Cardiac muscle cell (in vitro differentiated cells and primary cell): ENCODE measurements at regions not wholly inside any gene's neighbourhood (a gene's known extent, or its start where the extent isn't known, plus 50 kb on each side); places are given as distances from the start of the nearest gene placed in this dataset.

Experiments
- DNase-seq, 2 donors: peaks; one replicate each; pipeline versions ENCODE4 v3.0.0 to v3.0.0-alpha.2; 2010 to 2017; ENCODE audit warnings: low read depth in 1 of 2, low spot score in 1 of 2
- H3K27ac ChIP-seq: fragments of 200-600 bp; sonication (generic); 2 replicates; pipeline ENCODE4 v1.5.1; 2016
- H3K27me3 ChIP-seq: fragments of 200-600 bp; sonication (generic); 2 replicates; pipeline ENCODE4 v1.6.0; 2016; ENCODE audit warnings: control low read depth
- H3K36me3 ChIP-seq: fragments of 200-600 bp; sonication (generic); 2 replicates; pipeline ENCODE4 v1.5.1; 2016; ENCODE audit warnings: control low read depth
- H3K4me1 ChIP-seq: fragments of 200-600 bp; sonication (generic); 2 replicates; pipeline ENCODE4 v1.8.1; 2017; ENCODE audit warnings: low read depth, mild to moderate bottlenecking, mixed run types
- H3K4me3 ChIP-seq: fragments of 200-600 bp; sonication (generic); 2 replicates; pipeline ENCODE4 v1.5.1; 2016; ENCODE audit warnings: mild to moderate bottlenecking
- H3K9me3 ChIP-seq: fragments of 200-600 bp; sonication (generic); 2 replicates; pipeline ENCODE4 v1.5.1; 2017; ENCODE audit warnings: low read depth, mild to moderate bottlenecking, control low read depth
- CTCF ChIP-seq: IDR thresholded peaks from 2 replicates; pipeline ENCODE4 v1.5.1; 2012; ENCODE audit warnings: low read depth, mild to moderate bottlenecking, low read length

- no peaks in the 10 kb centered on the region for H3K4me1 ChIP-seq
- no peak overlapping the region for H3K27ac ChIP-seq
- no peaks in the 10 kb centered on the region for H3K9me3 ChIP-seq
- TF ChIP-seq CTCF, result no peak
- no peak overlapping the region for H3K4me3 ChIP-seq
- no peaks in the 10 kb centered on the region for H3K36me3 ChIP-seq
- no peaks in the 10 kb centered on the region for H3K27me3 ChIP-seq
- DNase-seq, result no peak
Observed at GRCh38 chr1:199959033-199959774, 68.3 kb upstream of the NR5A2 start.

GRCh38 chr1:199959775-199960110, 67.8 kb upstream of the NR5A2 start:
- no peaks in the 10 kb centered on the region for H3K9me3 ChIP-seq
- no peaks in the 10 kb centered on the region for H3K27me3 ChIP-seq
- H3K4me3 ChIP-seq, result no peak overlapping the region
- no peak for TF ChIP-seq CTCF
- no peak overlapping the region for H3K27ac ChIP-seq
- H3K36me3 ChIP-seq, result no peaks in the 10 kb centered on the region
- H3K4me1 ChIP-seq, result no peaks in the 10 kb centered on the region
- no peak for DNase-seq

- Histone ChIP-seq H3K9me3 (no peaks in the 10 kb centered on the region), H3K27ac (no peak overlapping the region), H3K27me3 (peaks cover 11% of the 10 kb centered on the region), H3K36me3 (no peaks in the 10 kb centered on the region), H3K4me3 (no peak overlapping the region), H3K4me1 (no peaks in the 10 kb centered on the region)
- DNase-seq, result no peak
- TF ChIP-seq CTCF, result no peak
Observed at GRCh38 chr1:199970125-199970524, 57.4 kb upstream of the NR5A2 start.

- Histone ChIP-seq H3K27ac (no peak overlapping the region), H3K27me3 (peaks cover 11% of the 10 kb centered on the region), H3K4me3 (no peak overlapping the region), H3K4me1 (peaks cover 8% of the 10 kb centered on the region), H3K36me3 (no peaks in the 10 kb centered on the region), H3K9me3 (no peaks in the 10 kb centered on the region)
- peak; percentile 37 to 40 for DNase-seq
- no peak for TF ChIP-seq CTCF
Observed at GRCh38 chr1:199976496-199977144, 50.9 kb upstream of the NR5A2 start.
